GM10266 (cell line): ENCODE measurements at regions not wholly inside any gene's neighbourhood (a gene's known extent, or its start where the extent isn't known, plus 50 kb on each side); places are given as distances from the start of the nearest gene placed in this dataset.

Source experiments
- DNase-seq: peaks from one replicate; pipeline ENCODE4 v3.0.0; 2012; ENCODE audit errors: extremely low spot score
- CTCF ChIP-seq: IDR thresholded peaks from 2 replicates; pipeline ENCODE4 v1.5.1; 2012; ENCODE audit warnings: mild to moderate bottlenecking, low read depth; ENCODE audit not compliant: control insufficient read depth, insufficient read depth; ENCODE audit errors: missing control alignments

GRCh38 chr10:105967256-105967655, 1197.2 kb downstream of the SORCS1 start:
- TF ChIP-seq CTCF = no peak
- DNase-seq = no peak

GRCh38 chr10:105965141-105965540, 1199.4 kb downstream of the SORCS1 start:
- TF ChIP-seq CTCF = no peak

DNA sequence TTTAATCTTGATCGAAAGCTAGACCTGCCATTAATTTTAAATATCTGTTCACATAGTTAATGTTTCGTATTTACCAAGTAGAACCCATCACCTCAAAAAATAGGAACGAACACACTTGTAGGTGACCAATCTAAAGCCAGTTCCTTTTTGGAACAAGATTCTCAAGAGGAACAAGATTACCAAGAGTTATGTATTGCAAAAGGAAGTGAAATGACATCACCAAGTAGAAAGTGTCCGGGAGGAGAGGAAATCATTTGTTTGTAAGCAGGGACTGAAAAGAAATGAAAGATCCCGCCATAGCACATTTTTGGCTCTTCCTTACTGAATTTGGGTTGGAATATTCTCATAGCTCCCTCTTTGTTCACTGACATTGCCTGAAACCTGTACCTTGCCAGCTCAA, 1200.5 kb downstream of the SORCS1 start:
- no peak for TF ChIP-seq CTCF
- DNase-seq = no peak

More at GRCh38 chr10:105965141-105965540, 1199.4 kb downstream of the SORCS1 start:
- no peak for DNase-seq

DNA sequence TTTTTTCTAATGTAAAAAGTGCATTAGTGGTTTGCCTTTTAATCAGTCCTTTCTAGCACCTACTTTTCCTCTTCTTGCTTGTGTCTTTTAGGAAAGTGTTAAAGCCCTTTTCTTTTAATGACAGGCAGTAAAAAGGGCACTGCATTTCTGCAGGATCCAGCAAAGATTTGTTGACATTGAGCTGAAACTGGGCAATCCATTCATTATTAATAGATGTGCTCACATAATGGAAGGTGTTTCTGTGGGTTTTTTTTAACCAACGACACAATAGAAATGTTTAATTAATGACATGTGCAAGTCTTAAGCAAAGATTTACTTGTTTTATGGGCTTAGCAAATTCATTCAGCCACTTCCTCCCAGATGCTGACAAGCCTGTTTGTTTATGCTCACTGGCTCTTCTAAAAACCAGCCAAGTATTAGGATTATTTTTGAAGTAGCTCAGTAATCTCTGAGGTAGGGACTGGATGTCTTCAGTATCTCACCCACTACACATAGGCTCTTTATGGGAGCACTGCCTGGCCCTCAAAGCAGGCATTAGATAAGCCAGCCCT, 1201.1 kb downstream of the SORCS1 start:
- no peak for TF ChIP-seq CTCF
- no peak for DNase-seq

DNA sequence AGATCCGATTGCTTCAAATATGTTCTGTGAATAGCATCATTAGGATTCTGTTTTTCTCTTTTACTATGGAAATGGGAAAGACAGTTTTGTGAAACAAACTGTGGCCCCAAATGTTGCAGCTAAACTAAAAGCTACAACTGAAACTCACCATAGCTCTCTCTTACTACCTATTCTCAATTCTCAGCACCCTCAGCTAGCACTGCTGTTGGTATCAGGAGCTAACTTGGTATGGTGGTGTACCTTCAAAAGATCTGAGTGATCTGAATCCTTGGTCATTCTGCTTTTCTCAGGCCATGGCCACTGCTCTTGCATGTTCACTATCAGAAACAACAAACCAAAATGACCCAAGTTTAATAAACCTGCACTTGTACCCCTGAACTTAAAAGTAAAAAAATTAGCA, 1208.0 kb downstream of the SORCS1 start:
- no peak for TF ChIP-seq CTCF
- no peak for DNase-seq

GRCh38 chr10:105953861-105954260, 1210.6 kb downstream of the SORCS1 start:
- no peak for TF ChIP-seq CTCF
- DNase-seq = no peak

DNA sequence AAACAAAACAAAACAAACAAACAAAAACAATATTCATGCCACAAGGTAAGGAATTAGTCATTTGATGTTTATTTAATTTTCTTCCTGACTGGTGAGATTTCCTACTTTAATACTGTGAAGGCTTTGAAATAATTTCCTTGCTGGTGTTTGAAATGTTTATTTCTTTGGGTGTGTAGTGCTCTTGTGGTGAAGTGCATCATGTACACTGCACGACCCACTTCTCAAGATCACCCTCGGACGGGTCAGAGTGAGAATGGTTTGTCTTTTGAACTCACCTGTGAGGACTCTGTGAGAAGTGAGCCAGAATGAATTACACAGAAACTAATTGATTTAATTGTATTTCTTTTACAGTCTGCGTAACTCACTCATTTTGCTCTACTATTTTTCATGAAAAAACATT, 1211.5 kb downstream of the SORCS1 start:
- no peak for DNase-seq
- no peak for TF ChIP-seq CTCF
